Skin epidermis (tissue), 12 donors: ENCODE measurements at regions not wholly inside any gene's neighbourhood (a gene's known extent, or its start where the extent isn't known, plus 50 kb on each side); places are given as distances from the start of the nearest gene placed in this dataset.
"Not testable (repeated sequence)": the region's sequence is repeated elsewhere in the genome, so short reads cannot be mapped to it uniquely, and the experiment has no call there.

Source experiments
- H3K27ac ChIP-seq, 21 experiments: fragments of 200-600 bp; sonication (generic) in 11 of 21; one replicate each; pipeline ENCODE4 v1.5.0; 2020; ENCODE audit warnings: mild to moderate bottlenecking in 3 of 21, inconsistent platforms in 2 of 21, moderate library complexity in 2 of 21
- H3K4me3 ChIP-seq, 7 experiments: fragments of 200-600 bp; sonication (generic) in 2 of 7; one replicate each; pipeline ENCODE4 v1.5.0; 2020; ENCODE audit warnings: inconsistent platforms in 2 of 7, mild to moderate bottlenecking in 2 of 7, moderate library complexity in 1 of 7

GRCh38 chr2:198660501-198660900, 797.2 kb downstream of the SATB2 start:
- no peak overlapping the region for H3K27ac ChIP-seq
- H3K4me3 ChIP-seq: no peak overlapping the region

GRCh38 chr2:198659096-198659870, 798.5 kb downstream of the SATB2 start:
- Histone ChIP-seq H3K4me3 (no peak overlapping the region), H3K27ac (no peak overlapping the region)

GRCh38 chr2:198657512-198658121, 800.1 kb downstream of the SATB2 start:
- Histone ChIP-seq H3K27ac (no peak overlapping the region), H3K4me3 (no peak overlapping the region)

DNA sequence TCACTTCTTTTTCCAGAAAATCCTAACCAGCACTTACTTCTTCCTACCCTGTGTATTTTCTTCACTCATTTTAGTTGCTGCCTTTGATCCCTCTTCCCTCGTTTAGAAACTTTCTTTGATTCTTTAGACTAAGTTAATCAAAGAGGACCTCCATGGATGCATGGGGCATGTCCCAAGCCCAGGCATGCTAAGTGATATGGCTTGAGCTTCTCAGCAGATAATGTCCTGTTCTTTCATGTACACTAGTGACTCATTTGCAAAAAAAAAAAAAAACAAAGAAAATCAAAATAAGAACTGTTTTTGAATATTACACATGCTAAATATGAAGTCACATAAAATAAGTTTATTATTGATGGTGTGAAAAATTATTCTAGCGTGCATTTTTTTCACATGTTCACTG, 800.9 kb downstream of the SATB2 start:
- no peak overlapping the region for H3K4me3 ChIP-seq
- no peak overlapping the region for H3K27ac ChIP-seq

GRCh38 chr2:198654646-198655045, 803.1 kb downstream of the SATB2 start:
- no peak overlapping the region for H3K27ac ChIP-seq

GRCh38 chr2:198653311-198653710, 804.4 kb downstream of the SATB2 start:
- H3K4me3 ChIP-seq: no peak overlapping the region
- no peak overlapping the region for H3K27ac ChIP-seq

More at GRCh38 chr2:198654646-198655045, 803.1 kb downstream of the SATB2 start:
- no peak overlapping the region for H3K4me3 ChIP-seq

DNA sequence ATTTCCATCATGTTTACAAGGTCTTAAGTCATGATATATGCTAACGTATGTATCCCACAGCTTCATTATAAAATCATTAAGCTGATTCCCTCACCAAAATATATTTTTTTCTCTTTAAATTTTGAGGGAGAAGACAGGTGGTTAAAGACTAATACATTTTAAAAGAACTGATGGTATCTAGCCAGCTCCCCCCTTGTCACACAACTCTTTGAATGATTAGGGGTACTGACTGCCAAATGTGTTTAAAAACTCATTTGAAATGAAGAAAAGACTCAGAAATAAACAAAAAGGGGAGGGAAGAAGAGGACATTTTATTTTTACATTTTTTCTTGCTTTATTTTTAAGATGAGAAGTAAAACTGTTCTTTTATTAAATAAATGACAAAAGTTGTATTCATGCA, 805.3 kb downstream of the SATB2 start:
- H3K4me3 ChIP-seq: no peak overlapping the region
- H3K27ac ChIP-seq: no peak overlapping the region

- H3K27ac ChIP-seq: no peak overlapping the region
These were observed 811.9 kb downstream of the SATB2 start for GRCh38 chr2:198645816-198646215.

GRCh38 chr2:198641161-198641560, 816.6 kb downstream of the SATB2 start:
- Histone ChIP-seq H3K27ac (no peak overlapping the region), H3K4me3 (no peak overlapping the region)

More at GRCh38 chr2:198645816-198646215, 811.9 kb downstream of the SATB2 start:
- H3K4me3 ChIP-seq: no peak overlapping the region

- Histone ChIP-seq H3K4me3 (no peak overlapping the region), H3K27ac (no peak overlapping the region)
These were observed 817.3 kb downstream of the SATB2 start for GRCh38 chr2:198640463-198640862.

GRCh38 chr2:198639580-198639979, 818.2 kb downstream of the SATB2 start:
- Histone ChIP-seq H3K4me3 (no peak overlapping the region), H3K27ac (no peak overlapping the region)

- no peak overlapping the region for H3K27ac ChIP-seq
- no peak overlapping the region for H3K4me3 ChIP-seq
These were observed 819.2 kb downstream of the SATB2 start for GRCh38 chr2:198638577-198638976.

DNA sequence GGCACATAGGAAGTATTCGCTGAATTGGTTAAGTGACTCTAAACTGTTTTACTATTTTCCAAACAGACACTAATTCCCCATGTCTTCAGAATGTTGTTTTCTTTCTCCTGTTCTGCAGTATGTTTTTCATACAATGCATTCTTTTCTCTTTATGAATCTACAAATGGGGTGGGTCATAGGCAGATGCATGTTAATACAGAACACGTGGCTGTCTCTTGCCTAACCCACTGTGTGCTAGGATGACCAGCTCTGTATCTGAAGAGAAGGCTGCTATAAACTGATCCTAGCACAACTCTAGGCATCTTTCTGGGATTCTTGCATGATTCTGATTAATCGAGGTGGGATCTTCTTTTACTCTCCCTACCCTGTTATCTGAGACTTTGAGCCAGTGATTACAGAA, 826.0 kb downstream of the PLCL1 start:
- no peak overlapping the region for H3K27ac ChIP-seq

GRCh38 chr2:198628596-198628995, 824.2 kb downstream of the PLCL1 start:
- no peak overlapping the region for H3K27ac ChIP-seq
- H3K4me3 ChIP-seq: no peak overlapping the region

More for the DNA sequence above, 826.0 kb downstream of the PLCL1 start:
- no peak overlapping the region for H3K4me3 ChIP-seq

DNA sequence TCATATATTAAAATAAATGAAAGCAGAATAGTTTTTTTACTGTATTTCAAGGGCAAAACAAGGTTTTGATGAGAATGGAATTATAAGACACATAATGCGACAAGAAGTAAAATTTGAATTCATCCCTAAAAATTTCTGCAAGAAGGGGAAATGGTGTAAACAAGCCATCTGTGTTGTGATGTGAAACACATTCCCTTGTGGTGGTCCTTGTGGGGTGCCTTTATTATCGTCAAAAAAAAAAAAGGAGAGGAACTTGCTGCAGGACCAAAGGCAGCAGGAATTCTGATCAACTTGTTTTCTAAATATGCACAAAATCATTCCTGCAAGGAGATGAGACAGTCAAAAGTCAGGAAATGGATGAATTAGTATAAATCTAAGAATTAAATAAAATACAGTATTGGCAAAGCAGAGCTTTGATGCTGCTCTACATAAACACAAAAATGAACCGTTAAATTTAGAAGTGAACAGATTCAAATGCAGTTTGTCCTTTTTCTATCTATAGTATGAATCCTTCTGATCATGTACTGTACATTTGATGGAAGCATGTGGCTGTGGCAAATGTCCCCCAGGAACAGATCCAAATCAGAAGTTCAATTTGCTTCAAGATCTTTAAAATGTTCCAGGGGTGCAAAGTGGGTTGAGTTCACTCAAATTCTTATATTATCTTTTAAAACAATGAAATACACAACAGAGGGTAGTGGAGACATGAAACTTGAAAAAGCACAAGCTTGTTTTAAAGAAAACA, 818.8 kb downstream of the PLCL1 start:
- Histone ChIP-seq H3K4me3 (no peak overlapping the region), H3K27ac (no peak overlapping the region)

DNA sequence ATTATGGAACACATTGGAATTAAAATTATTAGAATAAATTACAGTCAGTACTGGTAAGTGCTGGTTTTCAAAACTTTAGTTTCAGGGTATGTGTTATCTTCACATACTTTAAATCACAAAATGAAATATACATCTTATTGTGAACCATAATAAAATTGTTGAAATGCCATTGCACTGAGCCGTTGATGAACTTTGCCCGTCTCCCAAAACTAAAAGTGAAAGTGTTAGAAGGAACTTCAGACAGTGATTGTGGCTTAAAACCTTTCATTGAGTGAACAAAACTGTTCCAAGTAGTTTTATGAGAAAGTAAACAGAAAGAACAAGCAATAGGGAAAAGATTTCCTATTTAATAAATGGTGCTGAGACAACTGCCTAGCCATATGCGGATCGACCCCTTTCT, 811.6 kb downstream of the PLCL1 start:
- H3K27ac ChIP-seq: no peak overlapping the region
- no peak overlapping the region for H3K4me3 ChIP-seq

GRCh38 chr2:198611201-198611600, 806.8 kb downstream of the PLCL1 start:
- no peak overlapping the region for H3K27ac ChIP-seq
- H3K4me3 ChIP-seq: no peak overlapping the region

GRCh38 chr2:198604599-198604998, 800.2 kb downstream of the PLCL1 start:
- H3K27ac ChIP-seq: no peak overlapping the region
- no peak overlapping the region for H3K4me3 ChIP-seq

DNA sequence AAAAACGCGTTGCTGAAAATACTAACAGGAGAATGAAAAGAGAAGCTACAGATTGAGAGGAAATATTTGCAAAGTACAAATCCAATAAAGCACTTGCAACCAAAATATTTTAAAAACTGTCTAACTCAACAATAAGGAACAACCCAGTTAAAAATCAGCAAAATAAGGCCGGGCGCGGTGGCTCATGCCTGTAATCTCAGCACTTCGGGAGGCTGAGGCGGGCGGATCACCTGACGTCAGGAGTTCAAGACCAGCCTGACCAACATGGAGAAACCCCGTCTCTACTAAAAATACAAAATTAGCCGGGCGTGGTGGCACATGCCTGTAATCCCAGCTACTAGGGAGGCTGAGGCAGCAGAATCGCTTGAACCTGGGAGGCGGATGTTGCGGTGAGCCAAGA, 798.6 kb downstream of the PLCL1 start:
- H3K27ac ChIP-seq, H3K4me3 ChIP-seq: not testable (repeated sequence)

GRCh38 chr2:198597648-198598047, 793.3 kb downstream of the PLCL1 start:
- Histone ChIP-seq H3K4me3 (no peak overlapping the region), H3K27ac (no peak overlapping the region)

GRCh38 chr2:198596985-198597384, 792.6 kb downstream of the PLCL1 start:
- Histone ChIP-seq H3K27ac (no peak overlapping the region), H3K4me3 (no peak overlapping the region)
